Activated naive CD8-positive, alpha-beta T cell treated with anti-CD3 and anti-CD28 coated beads, Interleukin-2, amount 50 U/mL, for 24 hours (primary cell): ENCODE measurements at regions not wholly inside any gene's neighbourhood (a gene's known extent, or its start where the extent isn't known, plus 50 kb on each side); places are given as distances from the start of the nearest gene placed in this dataset.
"Not testable (repeated sequence)": the region's sequence is repeated elsewhere in the genome, so short reads cannot be mapped to it uniquely, and the experiment has no call there.

Experiments used
- ATAC-seq: fragments of 150-1000 bp; cut with Tn5 transposase; one replicate; pipeline ENCODE4 v1.10.0; 2021
- DNase-seq: peaks from one replicate; pipeline ENCODE4 v3.0.0; 2021
- H3K27ac Mint-ChIP-seq: one replicate; pipeline ENCODE4 v1.8.0; 2021; ENCODE audit warnings: mild to moderate bottlenecking, mixed read lengths
- H3K27me3 Mint-ChIP-seq: one replicate; pipeline ENCODE4 v1.8.0; 2021; ENCODE audit warnings: mixed read lengths
- H3K36me3 Mint-ChIP-seq: one replicate; pipeline ENCODE4 v1.8.0; 2021; ENCODE audit warnings: low read depth, mixed read lengths
- H3K4me1 Mint-ChIP-seq: one replicate; pipeline ENCODE4 v1.8.0; 2021; ENCODE audit warnings: mixed read lengths
- H3K4me3 Mint-ChIP-seq: one replicate; pipeline ENCODE4 v1.8.0; 2021; ENCODE audit warnings: mild to moderate bottlenecking, moderate library complexity, mixed read lengths
- H3K9me3 Mint-ChIP-seq: one replicate; pipeline ENCODE4 v1.8.0; 2021; ENCODE audit warnings: mixed read lengths

DNA sequence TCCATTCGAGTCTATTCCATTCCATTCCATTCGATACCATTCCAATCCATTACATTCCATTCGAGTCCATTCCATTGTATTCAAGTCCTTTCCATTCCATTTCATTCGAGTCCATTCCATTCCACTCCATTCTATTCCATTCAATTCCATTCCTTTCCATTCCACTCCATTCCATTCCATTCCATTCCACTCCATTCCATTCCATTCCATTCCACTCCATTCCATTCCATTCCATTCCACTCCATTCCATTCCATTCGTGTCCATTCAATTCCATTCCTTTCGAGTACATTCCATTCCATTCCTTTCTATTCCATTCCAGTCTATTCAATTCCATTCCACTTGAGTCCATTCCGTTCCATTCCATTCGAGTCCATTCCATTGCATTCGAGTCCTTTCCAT, 4805.2 kb upstream of the OR11H1 start:
- peaks cover 93% of the 10 kb centered on the region for H3K9me3 Mint-ChIP-seq
- not testable (repeated sequence) for ATAC-seq, DNase-seq, H3K27me3 Mint-ChIP-seq, H3K27ac Mint-ChIP-seq, H3K4me1 Mint-ChIP-seq, H3K4me3 Mint-ChIP-seq
- peaks cover 84% of the 10 kb centered on the region for H3K36me3 Mint-ChIP-seq

DNA sequence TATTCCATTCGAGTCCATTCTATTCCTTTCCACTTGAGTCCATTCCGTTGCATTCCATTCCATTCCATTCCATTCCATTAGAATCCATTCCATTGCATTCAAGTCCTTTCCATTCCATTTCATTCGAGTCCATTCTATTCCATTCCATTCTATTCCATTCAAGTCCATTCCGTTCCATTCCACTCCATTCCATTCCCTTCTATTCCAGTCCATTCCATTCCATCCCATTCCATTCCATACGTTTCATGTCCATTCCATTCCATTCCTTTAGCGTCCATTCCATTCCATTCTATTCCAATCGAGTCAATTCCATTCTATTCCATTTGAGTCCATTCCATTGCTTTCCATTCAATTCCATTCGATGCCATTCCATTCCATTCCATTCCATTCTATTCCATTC, 4804.0 kb upstream of the OR11H1 start:
- not testable (repeated sequence) for H3K27ac Mint-ChIP-seq, H3K4me1 Mint-ChIP-seq, DNase-seq, H3K27me3 Mint-ChIP-seq, ATAC-seq, H3K4me3 Mint-ChIP-seq
- Mint-ChIP-seq H3K9me3 (peaks cover 93% of the 10 kb centered on the region), H3K36me3 (peaks cover 85% of the 10 kb centered on the region)

DNA sequence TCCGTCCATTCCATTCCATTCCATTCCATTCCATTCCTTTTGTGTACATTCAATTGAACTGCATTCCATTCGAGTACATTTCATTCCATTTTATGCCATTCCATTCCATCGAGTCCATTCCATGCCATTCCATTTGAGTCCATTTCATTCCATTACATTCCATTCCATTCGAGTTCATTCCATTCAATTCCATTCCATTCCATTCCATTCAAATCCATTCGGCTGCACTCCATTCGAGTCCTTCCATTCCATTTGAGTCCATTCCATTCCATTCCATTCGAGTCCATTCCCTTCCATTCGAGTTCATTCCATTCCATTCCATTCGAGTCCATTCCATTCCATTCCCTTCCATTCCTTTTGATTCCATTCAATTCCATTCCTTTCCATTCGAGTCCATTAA, 4800.6 kb upstream of the OR11H1 start:
- no peaks in the 10 kb centered on the region for H3K27me3 Mint-ChIP-seq
- ATAC-seq (no peak), DNase-seq (no peak)
- H3K4me1 Mint-ChIP-seq, result no peaks in the 10 kb centered on the region
- peaks cover 73% of the 10 kb centered on the region for H3K36me3 Mint-ChIP-seq
- no peak overlapping the region for H3K4me3 Mint-ChIP-seq
- H3K9me3 Mint-ChIP-seq, result peaks cover 86% of the 10 kb centered on the region
- no peak overlapping the region for H3K27ac Mint-ChIP-seq

DNA sequence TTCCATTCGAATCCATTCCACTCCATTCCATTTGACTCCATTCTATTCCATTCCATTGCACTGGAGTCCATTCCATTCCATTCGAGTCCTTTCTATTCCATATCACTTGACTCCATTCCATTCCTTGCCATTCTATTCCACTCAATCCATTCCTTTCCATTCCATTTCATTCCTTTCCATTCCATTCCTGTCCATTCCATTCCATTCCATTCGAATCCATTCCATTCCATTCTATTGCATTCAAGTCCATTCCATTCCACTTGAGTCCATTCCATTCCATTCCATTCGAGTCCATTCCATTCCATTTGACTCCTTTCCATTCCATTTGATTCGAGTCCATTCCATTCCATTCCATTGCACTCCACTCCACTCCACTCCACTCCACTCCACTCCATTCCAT, 4798.0 kb upstream of the OR11H1 start:
- not testable (repeated sequence) for ATAC-seq, H3K27ac Mint-ChIP-seq, H3K4me1 Mint-ChIP-seq, DNase-seq, H3K27me3 Mint-ChIP-seq, H3K4me3 Mint-ChIP-seq
- Mint-ChIP-seq H3K9me3 (peaks cover 69% of the 10 kb centered on the region), H3K36me3 (peaks cover 52% of the 10 kb centered on the region)

DNA sequence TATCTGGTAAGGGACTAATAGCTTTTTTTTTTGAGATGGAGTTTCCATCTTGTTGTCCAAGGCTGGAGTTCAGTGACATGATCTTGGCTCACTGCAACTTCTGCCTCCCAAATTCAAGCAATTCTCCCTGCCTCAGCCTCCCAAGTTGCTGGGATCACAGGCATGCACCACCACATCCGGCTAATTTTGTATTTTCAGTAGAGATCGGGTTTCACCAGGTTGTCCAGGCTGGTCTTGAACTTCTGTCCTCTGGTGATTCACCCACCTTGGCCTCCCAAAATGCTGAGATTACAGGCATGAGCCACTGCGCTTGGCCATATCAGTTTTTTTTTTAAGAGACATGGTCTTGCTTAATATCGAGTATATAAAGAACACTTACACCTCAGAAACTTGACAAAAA, 4797.3 kb upstream of the OR11H1 start:
- Mint-ChIP-seq H3K36me3 (peaks cover 46% of the 10 kb centered on the region), H3K9me3 (peaks cover 66% of the 10 kb centered on the region)
- H3K27ac Mint-ChIP-seq, result not testable (repeated sequence)

DNA sequence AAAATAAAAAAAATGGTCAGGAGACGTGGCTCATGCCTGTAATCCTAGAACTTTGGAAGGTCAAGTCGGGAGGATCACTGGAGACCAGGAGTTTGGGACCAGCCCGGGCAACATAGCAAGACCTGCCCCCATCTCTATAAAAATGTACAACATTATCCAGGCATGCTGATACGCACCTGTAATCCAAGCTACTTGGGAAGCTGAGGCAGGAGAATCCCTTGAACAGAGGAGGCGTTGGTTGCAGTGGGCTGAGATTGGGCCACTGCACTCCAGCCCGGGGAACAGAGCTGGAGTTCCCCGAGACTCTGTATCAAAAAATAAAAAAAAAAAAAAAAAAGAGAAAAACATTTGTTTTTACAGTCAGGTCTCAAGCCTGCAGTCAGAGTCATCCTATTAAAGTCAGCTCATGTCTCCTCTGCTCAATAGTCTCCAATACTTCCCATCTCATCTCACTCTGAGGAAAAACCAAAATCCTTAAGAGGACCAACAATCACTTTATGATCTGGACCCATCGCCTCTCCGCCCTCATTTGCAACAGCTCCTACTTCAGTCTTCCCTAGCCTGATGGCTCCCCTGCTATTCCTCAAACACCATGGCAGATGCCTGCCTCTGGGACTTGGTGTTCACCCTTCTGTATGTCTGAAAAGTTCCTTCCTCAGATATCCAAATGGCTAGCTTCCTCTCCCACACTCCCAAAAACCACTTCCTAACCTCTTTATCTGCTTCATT, 4796.6 kb upstream of the OR11H1 start:
- H3K27ac Mint-ChIP-seq, H3K27me3 Mint-ChIP-seq, ATAC-seq, H3K4me3 Mint-ChIP-seq, H3K4me1 Mint-ChIP-seq, DNase-seq: not testable (repeated sequence)
- Mint-ChIP-seq H3K9me3 (peaks cover 61% of the 10 kb centered on the region), H3K36me3 (peaks cover 41% of the 10 kb centered on the region)

More for the DNA sequence above, 4797.3 kb upstream of the OR11H1 start:
- not testable (repeated sequence) for H3K4me3 Mint-ChIP-seq, ATAC-seq, DNase-seq, H3K27me3 Mint-ChIP-seq, H3K4me1 Mint-ChIP-seq

DNA sequence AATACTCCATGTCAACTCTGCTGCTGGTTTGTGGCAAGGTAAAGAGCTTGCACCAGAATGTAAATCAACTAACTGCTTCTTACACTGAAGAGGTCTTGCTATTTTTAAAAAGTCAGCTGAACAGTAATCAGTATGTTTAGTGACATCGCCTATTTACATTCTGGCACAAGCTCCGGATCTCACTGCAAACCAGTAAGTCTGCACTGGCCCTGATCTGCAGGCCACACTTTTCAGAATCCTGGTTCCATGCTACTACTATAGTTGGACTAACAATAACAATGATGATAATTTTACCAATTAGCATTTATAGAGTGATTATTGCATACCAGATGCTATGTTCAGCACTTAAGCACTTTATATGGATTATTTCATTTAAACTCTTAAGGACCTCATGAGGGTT, 4792.9 kb upstream of the OR11H1 start:
- H3K27ac Mint-ChIP-seq, H3K4me1 Mint-ChIP-seq, H3K36me3 Mint-ChIP-seq, DNase-seq, H3K27me3 Mint-ChIP-seq, H3K4me3 Mint-ChIP-seq, ATAC-seq: not testable (repeated sequence)
- peaks cover 51% of the 10 kb centered on the region for H3K9me3 Mint-ChIP-seq

DNA sequence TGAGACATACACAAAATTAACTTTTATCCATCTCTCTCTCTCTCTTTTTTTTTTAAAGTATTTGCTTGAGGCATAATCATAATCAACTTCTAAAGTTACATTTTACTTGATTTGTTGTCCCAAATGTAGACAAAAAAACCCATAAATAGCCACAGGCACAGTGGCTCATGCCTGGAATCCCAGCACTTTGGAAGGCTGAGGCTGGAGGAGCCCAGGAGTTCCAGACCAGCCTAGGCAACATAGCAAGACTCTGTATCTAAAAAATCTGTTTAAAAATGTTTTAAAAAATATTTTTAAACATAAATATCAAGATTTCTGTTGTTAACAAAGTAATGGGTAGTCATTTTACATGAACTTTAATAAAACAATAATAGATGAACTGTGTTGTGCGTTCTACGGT, 4791.1 kb upstream of the OR11H1 start:
- H3K9me3 Mint-ChIP-seq, result peaks cover 44% of the 10 kb centered on the region
- not testable (repeated sequence) for H3K4me1 Mint-ChIP-seq, H3K4me3 Mint-ChIP-seq, H3K27ac Mint-ChIP-seq, DNase-seq, ATAC-seq, H3K36me3 Mint-ChIP-seq, H3K27me3 Mint-ChIP-seq

DNA sequence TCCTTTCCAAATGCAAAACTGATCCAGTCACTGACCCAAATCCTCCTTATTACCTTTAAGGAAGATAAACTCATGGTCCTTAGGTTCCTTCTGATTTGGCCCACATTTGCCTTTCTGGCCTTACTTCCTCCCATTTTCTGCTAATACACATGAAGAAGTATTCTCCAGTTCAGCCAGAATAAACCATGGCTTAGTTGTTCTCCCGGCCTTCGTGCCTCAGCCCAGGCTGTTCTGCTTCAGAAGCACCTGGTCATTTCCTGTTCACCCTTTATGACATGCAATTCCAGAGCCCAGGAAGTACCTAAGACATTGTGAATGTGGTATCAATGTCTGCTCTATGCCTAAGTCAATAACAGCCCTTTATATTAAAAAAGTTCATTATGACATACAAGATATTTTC, 4790.1 kb upstream of the OR11H1 start:
- not testable (repeated sequence) for H3K4me1 Mint-ChIP-seq, H3K27me3 Mint-ChIP-seq, DNase-seq, H3K4me3 Mint-ChIP-seq, H3K27ac Mint-ChIP-seq, ATAC-seq
- peaks cover 41% of the 10 kb centered on the region for H3K9me3 Mint-ChIP-seq
- H3K36me3 Mint-ChIP-seq, result peaks cover 12% of the 10 kb centered on the region

DNA sequence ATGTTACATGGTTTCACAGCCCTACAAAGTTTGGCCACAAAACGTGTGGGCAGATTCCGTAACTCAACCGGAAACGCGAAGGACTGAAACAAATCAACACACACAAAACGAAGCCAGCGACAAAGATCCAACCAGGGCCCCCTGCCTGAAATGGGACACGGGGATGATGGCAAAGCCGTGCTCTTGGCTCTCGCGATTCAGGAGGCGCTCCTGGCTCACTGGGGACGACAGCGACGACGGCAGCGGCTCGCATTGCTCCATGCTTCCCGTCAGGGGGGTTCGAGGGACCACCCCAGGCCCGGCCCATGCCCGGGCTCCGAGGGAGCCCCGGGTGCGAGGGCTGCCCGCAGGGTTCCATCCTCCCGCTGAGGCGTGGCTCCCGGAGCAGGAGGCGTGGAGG, 4786.8 kb upstream of the OR11H1 start:
- peaks cover 46% of the 10 kb centered on the region for H3K9me3 Mint-ChIP-seq

DNA sequence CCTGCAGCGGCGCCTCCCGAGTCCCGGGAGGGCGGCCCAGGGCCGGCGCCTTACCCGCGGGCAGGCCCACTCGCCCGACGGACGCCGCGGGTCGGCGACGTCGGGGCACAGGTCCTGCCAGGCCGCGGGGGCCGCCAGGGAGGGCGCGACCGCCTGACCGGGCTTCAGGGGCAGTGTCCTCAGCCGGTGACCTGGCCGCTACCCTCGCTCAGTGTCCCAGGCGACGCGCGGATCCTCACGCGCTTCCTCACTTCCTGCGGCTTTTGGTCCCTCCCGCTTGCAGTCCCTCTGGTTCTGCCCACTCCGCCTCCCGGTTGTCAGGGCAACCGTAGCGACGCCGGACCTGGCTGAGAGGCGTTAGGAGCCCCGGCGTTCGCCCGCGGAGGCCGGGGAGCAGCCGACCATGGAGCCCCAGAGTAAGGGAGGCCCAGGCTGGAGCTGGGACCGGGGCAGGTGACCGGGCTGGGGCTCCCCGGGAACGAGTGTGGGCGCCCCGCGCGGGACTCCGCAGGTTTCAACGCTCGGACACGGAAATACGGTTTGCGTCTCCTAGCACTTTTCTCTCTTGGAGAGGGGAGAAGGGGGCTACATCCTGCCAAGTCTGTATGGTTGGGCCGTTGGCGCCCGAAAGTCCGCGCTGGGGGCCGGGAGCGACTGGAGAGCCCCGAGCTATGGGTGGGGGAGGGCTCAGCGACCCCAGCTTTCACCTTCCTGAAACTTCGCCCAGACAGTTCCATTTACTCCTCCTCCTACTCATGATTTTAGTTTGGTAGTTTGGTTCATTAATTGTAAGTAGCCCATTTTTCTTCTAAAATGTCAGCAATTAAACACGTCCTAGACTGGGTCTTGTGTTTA, 4786.0 kb upstream of the OR11H1 start:
- peaks cover 52% of the 10 kb centered on the region for H3K9me3 Mint-ChIP-seq
- H3K27ac Mint-ChIP-seq, DNase-seq, H3K27me3 Mint-ChIP-seq, H3K4me3 Mint-ChIP-seq, H3K4me1 Mint-ChIP-seq: not testable (repeated sequence)
- ATAC-seq, result peak; percentile 37
- H3K36me3 Mint-ChIP-seq, result peaks cover 12% of the 10 kb centered on the region

More for the DNA sequence above, 4786.8 kb upstream of the OR11H1 start:
- ATAC-seq (no peak), DNase-seq (no peak)
- no peak overlapping the region for H3K4me3 Mint-ChIP-seq
- no peaks in the 10 kb centered on the region for H3K27me3 Mint-ChIP-seq
- peaks cover 12% of the 10 kb centered on the region for H3K36me3 Mint-ChIP-seq
- H3K4me1 Mint-ChIP-seq, result no peaks in the 10 kb centered on the region
- no peak overlapping the region for H3K27ac Mint-ChIP-seq

DNA sequence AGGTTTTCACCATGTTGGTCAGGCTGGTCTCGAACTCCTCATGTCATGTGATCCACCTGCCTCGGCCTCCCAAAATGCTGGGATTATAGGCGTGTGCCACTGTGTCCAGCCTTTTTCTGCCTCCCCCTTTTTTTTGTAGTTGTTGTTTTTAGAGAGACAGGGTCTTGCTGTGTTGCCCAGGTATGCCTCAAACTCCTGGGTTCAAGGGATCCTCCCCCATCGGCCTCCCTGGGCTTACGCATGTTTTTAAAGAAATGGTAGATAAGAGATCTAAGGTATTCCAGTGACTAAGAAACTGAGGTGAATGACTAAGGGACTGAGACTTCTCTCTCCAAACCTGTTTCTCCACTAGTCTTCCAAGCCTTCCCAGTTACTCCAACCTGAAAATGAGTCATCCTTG, 4781.6 kb upstream of the OR11H1 start:
- H3K36me3 Mint-ChIP-seq, H3K27ac Mint-ChIP-seq, DNase-seq, H3K27me3 Mint-ChIP-seq, ATAC-seq, H3K4me1 Mint-ChIP-seq, H3K4me3 Mint-ChIP-seq: not testable (repeated sequence)
- peaks cover 38% of the 10 kb centered on the region for H3K9me3 Mint-ChIP-seq

DNA sequence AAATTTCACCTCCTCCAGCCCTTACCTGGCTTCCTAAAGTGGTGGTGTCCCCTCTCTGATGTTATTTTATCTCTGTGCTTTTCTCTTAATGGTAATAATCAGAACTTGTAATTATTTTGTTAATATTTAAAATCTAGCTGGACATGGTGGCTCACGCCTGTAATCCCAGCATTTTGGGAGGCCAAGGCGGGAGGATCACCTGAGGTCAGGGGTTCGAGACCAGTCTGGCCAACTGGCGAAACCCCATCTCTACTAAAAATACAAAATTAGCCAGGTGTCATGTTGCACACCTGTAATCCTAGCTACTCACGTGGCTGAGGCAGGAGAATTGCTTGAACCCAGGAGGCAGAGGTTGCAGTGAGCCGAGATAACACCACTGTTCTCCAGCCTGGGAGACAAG, 4780.8 kb upstream of the OR11H1 start:
- not testable (repeated sequence) for H3K4me1 Mint-ChIP-seq, H3K4me3 Mint-ChIP-seq, H3K27ac Mint-ChIP-seq, H3K36me3 Mint-ChIP-seq, ATAC-seq, H3K27me3 Mint-ChIP-seq, DNase-seq
- peaks cover 43% of the 10 kb centered on the region for H3K9me3 Mint-ChIP-seq

DNA sequence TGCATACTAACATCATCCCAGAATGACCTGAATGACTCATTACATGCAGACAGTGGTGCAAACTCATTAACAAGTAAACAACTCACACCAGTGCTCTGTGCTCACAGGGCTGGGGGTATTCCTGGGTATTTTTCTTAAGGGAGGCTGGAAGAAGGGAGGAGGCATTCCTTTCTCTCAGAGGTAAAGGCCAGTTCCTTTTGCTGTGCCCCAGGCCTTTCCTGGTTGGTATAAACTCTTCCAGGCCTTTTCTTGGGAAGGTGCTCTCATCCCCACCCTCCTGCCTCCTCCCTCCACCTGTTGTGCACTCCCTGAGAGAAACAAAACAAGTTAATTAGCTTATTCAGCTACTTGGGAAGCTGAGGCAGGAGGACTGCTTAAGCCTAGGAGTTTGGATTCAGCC, 4779.2 kb upstream of the OR11H1 start:
- DNase-seq, H3K27me3 Mint-ChIP-seq, H3K27ac Mint-ChIP-seq, H3K4me1 Mint-ChIP-seq, H3K4me3 Mint-ChIP-seq, ATAC-seq, H3K36me3 Mint-ChIP-seq: not testable (repeated sequence)
- H3K9me3 Mint-ChIP-seq, result peaks cover 43% of the 10 kb centered on the region

DNA sequence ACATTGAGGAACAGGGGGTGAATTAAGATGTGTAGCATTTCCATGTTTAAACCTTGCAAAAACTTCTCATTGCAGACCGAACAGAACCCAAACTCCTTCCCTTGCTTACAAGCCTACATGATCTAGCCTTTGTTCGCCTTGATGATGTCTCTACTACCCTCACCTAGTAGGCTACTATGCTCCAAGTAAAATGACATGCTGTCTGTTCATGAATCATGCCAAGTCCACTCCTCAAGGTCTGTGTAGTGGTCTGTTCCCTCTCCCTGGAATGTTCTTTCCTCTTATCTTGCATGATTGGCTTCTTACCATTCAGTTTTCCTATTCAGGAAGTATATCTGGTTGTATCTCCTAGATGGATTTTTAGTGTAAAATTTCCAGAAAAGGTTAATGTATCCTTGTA, 4778.6 kb upstream of the OR11H1 start:
- H3K9me3 Mint-ChIP-seq, result peaks cover 44% of the 10 kb centered on the region
- not testable (repeated sequence) for H3K4me3 Mint-ChIP-seq, H3K4me1 Mint-ChIP-seq

More for the DNA sequence above, 4778.6 kb upstream of the OR11H1 start:
- not testable (repeated sequence) for H3K27ac Mint-ChIP-seq, DNase-seq, ATAC-seq, H3K27me3 Mint-ChIP-seq, H3K36me3 Mint-ChIP-seq
